B cell (primary cell): ENCODE measurements at regions not wholly inside any gene's neighbourhood (a gene's known extent, or its start where the extent isn't known, plus 50 kb on each side); places are given as distances from the start of the nearest gene placed in this dataset.

Experiments used
- ATAC-seq: fragments of 200-7000 bp; cut with Tn5 transposase; one replicate; pipeline ENCODE4 v1.10.0; 2021; ENCODE audit warnings: low read depth, mild to moderate bottlenecking, moderate number of reproducible peaks, moderate library complexity
- CTCF ChIA-PET: fragments of 350-600 bp; sonication (Branson Sonifier 250); formaldehyde crosslinking; loops from one replicate; lab custom pipeline; 2021; ENCODE audit warnings: antibody characterized with exemption, inconsistent platforms; lab: Charles Lee
- POLR2A ChIA-PET: fragments of 350-600 bp; sonication (Branson Sonifier 250); formaldehyde crosslinking; loops from one replicate; lab custom pipeline; 2021; ENCODE audit warnings: antibody characterized with exemption; lab: Charles Lee
- DNase-seq: peaks from one replicate; pipeline ENCODE4 v3.0.0; 2013
- H2AFZ ChIP-seq: 2 replicates; pipeline ENCODE4 v1.6.1; 2012; ENCODE audit warnings: mild to moderate bottlenecking, low read depth, low read length; ENCODE audit not compliant: insufficient read depth, poor library complexity, severe bottlenecking
- H3K27ac ChIP-seq, 2 donors: 1 replicate in 1 of 2; 2 replicates in 1 of 2; pipeline ENCODE4 v1.5.1; 2012 to 2013; ENCODE audit warnings: low read length in 2 of 2, mild to moderate bottlenecking in 2 of 2, moderate library complexity in 1 of 2
- H3K27me3 ChIP-seq, 4 experiments: fragments of 200-600 bp in 1 of 4; sonication (generic) in 1 of 4; replicated peaks in 1 of 4; 1 replicate in 2 of 4; 2 replicates in 2 of 4; pipeline versions ENCODE4 v1.6.1 to v1.7.0; 2013 to 2016; ENCODE audit warnings: low read length in 3 of 4, mild to moderate bottlenecking in 2 of 4, mixed read lengths in 1 of 4, moderate library complexity in 1 of 4; ENCODE audit not compliant: insufficient read depth in 4 of 4, control insufficient read depth in 3 of 4; ENCODE audit errors: control extremely low read depth in 1 of 4
- H3K36me3 ChIP-seq, 2 experiments: replicated peaks in 1 of 2; 1 replicate in 1 of 2; 2 replicates in 1 of 2; pipeline versions ENCODE4 v1.6.1 to v1.7.1; 2013; ENCODE audit warnings: low read length in 1 of 2; ENCODE audit not compliant: insufficient read depth in 2 of 2, control insufficient read depth in 1 of 2; ENCODE audit errors: control extremely low read depth in 1 of 2, extremely low read depth in 1 of 2
- H3K4me1 ChIP-seq, 2 donors: fragments of 200-600 bp in 1 of 2; sonication (generic) in 1 of 2; 1 replicate in 1 of 2; 2 replicates in 1 of 2; pipeline versions ENCODE4 v1.5.1 to v1.6.1; 2013 to 2017; ENCODE audit warnings: low read length in 2 of 2; ENCODE audit not compliant: control insufficient read depth in 2 of 2, insufficient read depth in 2 of 2
- H3K4me2 ChIP-seq: replicated peaks from 2 replicates; pipeline ENCODE3; 2012; ENCODE audit warnings: mild to moderate bottlenecking, low read depth, low read length; ENCODE audit not compliant: poor library complexity, severe bottlenecking
- H3K4me3 ChIP-seq, 5 experiments: fragments of 200-600 bp in 1 of 5; sonication (generic) in 1 of 5; 1 replicate in 3 of 5; 2 replicates in 2 of 5; pipeline versions ENCODE4 v1.5.1 to v1.7.0; 2011 to 2016; ENCODE audit warnings: low read length in 4 of 5, mild to moderate bottlenecking in 4 of 5, low read depth in 2 of 5, control low read depth in 1 of 5, moderate library complexity in 1 of 5; ENCODE audit not compliant: insufficient read depth in 1 of 5; ENCODE audit errors: control extremely low read depth in 1 of 5, extremely low read depth in 1 of 5
- H3K79me2 ChIP-seq: fragments of 200-600 bp; sonication (generic); one replicate; pipeline ENCODE4 v1.6.0; 2016; ENCODE audit warnings: low read length; ENCODE audit not compliant: control insufficient read depth, insufficient read depth
- H3K9ac ChIP-seq: fragments of 200-600 bp; sonication (generic); 2 replicates; pipeline ENCODE4 v1.6.1; 2017; ENCODE audit warnings: mild to moderate bottlenecking, low read length, moderate library complexity
- H3K9me3 ChIP-seq, 3 donors: one replicate each; pipeline versions ENCODE4 v1.6.1 to v1.7.1; 2013; ENCODE audit warnings: low read length in 2 of 3; ENCODE audit not compliant: control insufficient read depth in 2 of 3, insufficient read depth in 1 of 3; ENCODE audit errors: control extremely low read depth in 1 of 3
- H4K20me1 ChIP-seq: 2 replicates; pipeline ENCODE4 v1.6.0; 2012; ENCODE audit warnings: mild to moderate bottlenecking, low read length; ENCODE audit not compliant: insufficient read depth, control insufficient read depth, poor library complexity, severe bottlenecking
- H3K27ac Mint-ChIP-seq: one replicate; pipeline ENCODE4 v1.8.0; 2021; ENCODE audit warnings: mixed read lengths
- H3K27me3 Mint-ChIP-seq: one replicate; pipeline ENCODE4 v1.8.0; 2021; ENCODE audit warnings: mixed read lengths
- H3K4me1 Mint-ChIP-seq: one replicate; pipeline ENCODE4 v1.8.0; 2021; ENCODE audit warnings: mixed read lengths
- H3K4me3 Mint-ChIP-seq: one replicate; pipeline ENCODE4 v1.8.0; 2021; ENCODE audit warnings: mixed read lengths
- H3K9me3 Mint-ChIP-seq: one replicate; pipeline ENCODE4 v1.8.0; 2022; ENCODE audit warnings: mixed read lengths; ENCODE audit not compliant: insufficient read depth
- EZH2 ChIP-seq: IDR thresholded peaks from 2 replicates; pipeline ENCODE4 v1.6.1; 2012; ENCODE audit warnings: borderline replicate concordance, low read depth, mild to moderate bottlenecking, moderate library complexity, low read length; ENCODE audit not compliant: insufficient read depth, poor library complexity, severe bottlenecking
- WGBS: methylation state at CpG from one replicate; pipeline ENCODE4 v1.1.5; 2013; ENCODE audit warnings: missing lambda C conversion rate; ENCODE audit not compliant: insufficient coverage; 5-methylcytosine and 5-hydroxymethylcytosine counted together
- intact Hi-C: fragments of 100-400 bp; cut with micrococcal nuclease; formaldehyde crosslinking; loops from one replicate; pipeline ENCODE4 v1.10.0; 2022
- TF ChIP-seq, protein P1 (sequence below): fragments of 200-600 bp; IDR thresholded peaks from one replicate; pipeline ENCODE4 v1.8.0; 2022; ENCODE audit warnings: antibody characterized with exemption, mild to moderate bottlenecking

DNA sequence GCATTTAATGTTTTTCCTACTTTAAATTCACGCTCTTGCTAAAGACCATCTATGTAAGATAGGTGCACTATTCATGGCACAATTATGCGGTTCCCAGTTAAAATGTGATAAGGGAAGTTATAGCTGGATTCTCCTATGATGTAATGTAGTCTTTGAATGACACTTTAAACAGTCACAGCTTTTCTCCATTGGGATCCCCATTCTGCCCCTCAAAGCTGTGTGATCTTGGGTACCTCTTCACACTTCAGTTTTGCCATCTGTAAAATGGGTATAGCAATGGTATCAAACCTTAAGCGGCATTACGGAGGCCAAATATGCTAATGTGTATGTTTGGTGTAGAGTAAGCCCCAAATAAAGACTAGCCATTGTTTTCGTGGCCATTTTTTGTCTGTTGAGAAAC is 64.7 kb upstream of the ZNF217 start:
- H3K36me3 ChIP-seq, result no peaks in the 10 kb centered on the region
- H3K79me2 ChIP-seq, result no peaks in the 10 kb centered on the region
- peaks cover 58 to 62% of the 10 kb centered on the region in 2 donors for H3K4me1 ChIP-seq
- WGBS, result no CpG with 5 or more reads among the region's 5 CpGs
- CTCF ChIA-PET, result interaction anchor here (0.9 to 2.5 kb wide), 10 partner anchors 15 to 281 kb away, joined by 3 to 12 read pairs (median 3); no protein-coding TSS in a partner anchor
- ATAC-seq (no peak), DNase-seq (no peak)
- no peak overlapping the region for H3K27ac ChIP-seq
- no peak overlapping the region for H3K9ac ChIP-seq
- Mint-ChIP-seq H3K27me3 (no peaks in the 10 kb centered on the region), H3K4me3 (peak overlapping the region; percentile 45), H3K9me3 (no peaks in the 10 kb centered on the region), H3K27ac (peak overlapping the region; percentile 56), H3K4me1 (peaks cover 67% of the 10 kb centered on the region)
- no peak overlapping the region for H2AFZ ChIP-seq
- intact Hi-C loops, result loop anchor here (5.0 kb wide), 2 partner anchors 36 to 209 kb away; no protein-coding TSS in a partner anchor
- no peak overlapping the region for H3K4me2 ChIP-seq
- H3K27me3 ChIP-seq, result no peaks in the 10 kb centered on the region
- no peaks in the 10 kb centered on the region for H4K20me1 ChIP-seq
- H3K9me3 ChIP-seq, result peaks cover 0 to 7% (median 0%) of the 10 kb centered on the region in 3 donors
- no peak for TF ChIP-seq EZH2
- TF ChIP-seq, protein P1, sequence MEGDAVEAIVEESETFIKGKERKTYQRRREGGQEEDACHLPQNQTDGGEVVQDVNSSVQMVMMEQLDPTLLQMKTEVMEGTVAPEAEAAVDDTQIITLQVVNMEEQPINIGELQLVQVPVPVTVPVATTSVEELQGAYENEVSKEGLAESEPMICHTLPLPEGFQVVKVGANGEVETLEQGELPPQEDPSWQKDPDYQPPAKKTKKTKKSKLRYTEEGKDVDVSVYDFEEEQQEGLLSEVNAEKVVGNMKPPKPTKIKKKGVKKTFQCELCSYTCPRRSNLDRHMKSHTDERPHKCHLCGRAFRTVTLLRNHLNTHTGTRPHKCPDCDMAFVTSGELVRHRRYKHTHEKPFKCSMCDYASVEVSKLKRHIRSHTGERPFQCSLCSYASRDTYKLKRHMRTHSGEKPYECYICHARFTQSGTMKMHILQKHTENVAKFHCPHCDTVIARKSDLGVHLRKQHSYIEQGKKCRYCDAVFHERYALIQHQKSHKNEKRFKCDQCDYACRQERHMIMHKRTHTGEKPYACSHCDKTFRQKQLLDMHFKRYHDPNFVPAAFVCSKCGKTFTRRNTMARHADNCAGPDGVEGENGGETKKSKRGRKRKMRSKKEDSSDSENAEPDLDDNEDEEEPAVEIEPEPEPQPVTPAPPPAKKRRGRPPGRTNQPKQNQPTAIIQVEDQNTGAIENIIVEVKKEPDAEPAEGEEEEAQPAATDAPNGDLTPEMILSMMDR, result no peak
- H3K4me3 ChIP-seq, result no peak overlapping the region
- POLR2A ChIA-PET, result interaction anchor here (0.6 to 1.2 kb wide), 4 partner anchors 22 to 65 kb away, joined by 3 to 6 read pairs (median 4); partner anchors contain the start of gene ZNF217

DNA sequence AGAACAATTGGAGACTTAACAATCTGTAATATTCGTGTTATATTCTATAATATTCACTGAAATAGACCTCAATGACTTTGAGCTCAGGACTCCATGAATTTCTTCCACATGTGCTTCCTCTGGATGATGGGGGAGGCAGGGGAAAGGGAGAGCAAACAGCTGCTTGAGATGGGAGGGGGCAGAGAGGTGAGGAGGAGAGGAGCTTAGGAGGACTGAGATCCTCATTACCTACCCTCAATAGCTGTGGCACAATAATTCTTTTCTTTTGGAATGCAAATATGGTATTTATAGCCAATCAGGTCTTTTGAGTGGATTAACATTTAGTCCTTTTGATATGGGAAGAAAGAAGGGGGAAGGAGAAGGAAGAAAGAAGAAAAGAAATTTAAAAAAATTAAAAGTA is 64.1 kb upstream of the ZNF217 start:
- no peak overlapping the region for H3K9ac ChIP-seq
- H3K27ac ChIP-seq, result peak overlapping the region in 1 of 2 donors; percentile 53
- no peaks in the 10 kb centered on the region for H3K79me2 ChIP-seq
- DNase-seq, result no peak
- H3K36me3 ChIP-seq, result no peaks in the 10 kb centered on the region
- no CpG with 5 or more reads among the region's 1 CpG for WGBS
- no peaks in the 10 kb centered on the region for H3K27me3 Mint-ChIP-seq
- H3K4me3 Mint-ChIP-seq, result peak overlapping the region; percentile 59
- H2AFZ ChIP-seq, result no peak overlapping the region
- H3K9me3 ChIP-seq, result peaks cover 0 to under 1% (median 0%) of the 10 kb centered on the region in 3 donors
- H3K4me1 Mint-ChIP-seq, result peaks cover 73% of the 10 kb centered on the region
- peak overlapping the region; percentile 77 for H3K27ac Mint-ChIP-seq
- no peaks in the 10 kb centered on the region for H3K27me3 ChIP-seq
- H4K20me1 ChIP-seq, result no peaks in the 10 kb centered on the region
- ChIA-PET CTCF (interaction anchor here (0.9 to 2.5 kb wide), 8 partner anchors 15 to 282 kb away, joined by 3 to 12 read pairs (median 3); no protein-coding TSS in a partner anchor), POLR2A (interaction anchor here (0.6 to 1.2 kb wide), 3 partner anchors 21 to 103 kb away, joined by 4 to 8 read pairs (median 6); partner anchors contain the start of gene ZNF217)
- ATAC-seq, result no peak
- no peaks in the 10 kb centered on the region for H3K9me3 Mint-ChIP-seq
- peaks cover 64 to 68% of the 10 kb centered on the region in 2 donors for H3K4me1 ChIP-seq
- peak overlapping the region; percentile 51 for H3K4me2 ChIP-seq
- H3K4me3 ChIP-seq, result no peak overlapping the region
- TF ChIP-seq, protein P1, result no peak
- no peak for TF ChIP-seq EZH2
- intact Hi-C loops, result loop anchor here (5.0 kb wide), 2 partner anchors 35 to 210 kb away; no protein-coding TSS in a partner anchor
